GM18505 (cell line): ENCODE measurements at regions not wholly inside any gene's neighbourhood (a gene's known extent, or its start where the extent isn't known, plus 50 kb on each side); places are given as distances from the start of the nearest gene placed in this dataset.
A peak's percentile ranks its signal among the peaks of the same experiment; 100 is the strongest.

Source experiments
- ATAC-seq: cut with Tn5 transposase; IDR thresholded peaks from one replicate; pipeline ENCODE4 v1.9.1; 2021; ENCODE audit not compliant: unreplicated experiment
- POLR2A ChIP-seq: IDR thresholded peaks from 4 replicates; pipeline ENCODE4 v1.6.1; 2011; ENCODE audit warnings: borderline replicate concordance; ENCODE audit not compliant: insufficient read depth, insufficient read length; ENCODE audit errors: extremely low read depth

DNA sequence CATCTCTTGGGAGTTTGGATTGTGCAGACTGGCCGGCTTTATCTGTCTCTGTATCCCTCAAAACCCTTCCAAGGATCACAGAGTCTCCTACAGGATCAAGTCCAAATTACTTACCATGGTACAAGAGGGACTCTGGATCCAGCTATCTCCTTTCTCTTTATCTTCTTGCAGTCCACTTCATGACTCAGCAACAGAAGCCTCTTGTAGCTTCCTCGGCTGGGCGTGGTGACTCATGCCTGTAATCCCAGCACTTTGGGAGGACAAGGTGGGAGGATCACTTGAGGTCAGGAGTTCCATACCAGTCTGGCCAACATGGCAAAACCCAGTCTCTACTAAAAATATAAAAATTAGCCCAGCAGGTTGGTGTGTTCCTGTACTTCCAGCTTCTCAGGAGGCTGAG lies 189.7 kb downstream of the BCAT1 start:
- TF ChIP-seq POLR2A: no peak
- no peak for ATAC-seq

DNA sequence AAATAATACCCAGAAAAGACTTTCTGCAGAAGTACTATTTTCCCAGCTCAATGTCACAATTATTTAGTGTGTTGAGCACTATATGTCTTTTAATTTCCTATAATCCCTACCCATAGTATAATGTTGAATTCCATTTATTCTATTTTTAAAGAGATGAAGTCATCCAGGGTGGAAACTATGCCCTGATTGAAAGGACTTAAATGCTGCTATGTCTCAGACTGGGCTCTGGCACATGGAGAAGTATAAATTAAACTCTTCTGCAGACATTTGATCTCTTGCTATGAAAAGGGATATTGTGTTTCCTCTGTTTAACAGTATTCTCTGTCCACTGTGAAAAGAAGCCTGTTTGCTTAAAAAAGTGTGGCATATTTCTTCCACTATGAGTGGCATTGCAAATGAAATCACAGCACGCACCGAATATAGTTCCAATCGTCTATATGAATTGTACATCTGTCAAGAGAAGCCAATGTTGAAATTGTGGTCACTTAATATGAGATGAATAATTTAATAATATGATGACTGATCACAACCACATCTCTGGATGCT lies 192.3 kb downstream of the BCAT1 start:
- ATAC-seq: no peak
- no peak for TF ChIP-seq POLR2A

DNA sequence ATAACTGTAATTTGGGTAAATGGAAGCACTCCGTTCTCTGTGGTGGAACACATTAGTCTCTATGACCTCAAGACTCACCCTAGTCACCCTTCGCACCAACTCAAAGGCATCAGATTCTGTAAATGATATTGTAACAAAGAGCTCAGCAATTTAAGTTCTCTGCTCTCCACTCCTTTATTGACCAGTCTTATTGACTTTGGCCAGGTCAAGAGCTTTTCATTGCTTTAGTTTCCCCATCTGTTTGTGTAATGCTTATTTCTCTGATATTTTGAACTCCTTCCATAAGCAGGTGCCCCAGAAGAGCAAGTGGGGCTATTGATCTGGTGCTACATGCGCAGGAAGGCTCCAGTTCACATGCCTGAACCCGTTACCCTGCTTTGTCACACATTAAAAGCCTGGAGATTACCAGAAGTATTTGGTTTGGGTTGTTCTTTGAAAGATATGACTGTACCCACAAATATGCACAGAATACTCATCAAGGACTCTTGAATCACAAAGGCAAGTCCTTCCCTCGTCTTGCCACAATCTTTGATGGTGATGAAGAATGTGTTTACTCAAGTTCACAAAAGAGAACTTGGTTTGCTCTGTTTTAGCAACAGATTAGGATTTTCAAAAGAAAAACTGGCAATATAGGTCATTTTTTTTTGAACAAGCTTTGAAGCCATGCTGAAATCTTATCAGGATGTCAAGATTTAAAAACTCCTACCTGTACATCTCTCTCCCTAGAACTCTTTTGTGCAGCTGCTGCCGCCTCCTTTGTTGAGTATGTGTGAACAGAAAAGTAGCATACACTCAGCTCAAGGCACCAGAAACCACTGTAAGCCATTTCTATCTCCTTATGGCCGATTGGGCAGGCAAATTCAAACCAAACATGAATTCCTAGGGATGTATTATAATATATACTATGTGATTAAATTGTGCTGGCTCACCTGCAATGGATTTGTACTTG lies 193.9 kb downstream of the BCAT1 start:
- no peak for ATAC-seq
- TF ChIP-seq POLR2A: no peak

DNA sequence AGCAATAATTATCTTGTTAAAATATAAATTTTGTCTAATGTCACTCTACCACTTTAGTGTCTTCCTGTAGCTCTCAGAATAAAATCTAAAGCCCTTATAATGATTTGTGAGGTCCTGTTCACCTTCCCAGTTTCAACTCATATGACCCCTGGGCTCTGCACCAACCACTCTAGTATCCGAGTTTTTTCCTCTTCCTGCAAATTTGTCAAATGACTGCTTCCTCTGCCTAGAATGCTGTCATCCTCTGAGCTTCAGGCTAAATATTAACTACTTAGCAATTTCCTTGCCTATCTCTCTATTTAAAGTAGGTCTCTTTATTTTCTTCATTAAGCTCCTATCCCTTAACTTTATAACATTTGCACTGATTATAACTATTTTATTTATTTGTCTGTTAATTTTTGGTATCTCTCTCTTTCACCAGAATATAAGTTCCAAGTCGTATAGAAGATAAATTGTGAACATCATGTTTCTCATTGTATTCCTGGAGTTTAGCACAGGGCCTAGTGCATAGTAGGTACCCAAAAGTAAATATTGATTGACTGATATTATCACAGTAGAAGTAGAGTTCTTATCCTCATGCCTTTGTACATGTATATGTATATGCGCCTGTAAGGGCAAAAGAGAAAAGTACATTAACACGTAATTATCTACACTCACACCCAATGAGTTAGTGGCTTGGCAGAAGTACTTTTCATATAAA lies 196.0 kb downstream of the BCAT1 start:
- ATAC-seq: no peak
- TF ChIP-seq POLR2A: no peak

DNA sequence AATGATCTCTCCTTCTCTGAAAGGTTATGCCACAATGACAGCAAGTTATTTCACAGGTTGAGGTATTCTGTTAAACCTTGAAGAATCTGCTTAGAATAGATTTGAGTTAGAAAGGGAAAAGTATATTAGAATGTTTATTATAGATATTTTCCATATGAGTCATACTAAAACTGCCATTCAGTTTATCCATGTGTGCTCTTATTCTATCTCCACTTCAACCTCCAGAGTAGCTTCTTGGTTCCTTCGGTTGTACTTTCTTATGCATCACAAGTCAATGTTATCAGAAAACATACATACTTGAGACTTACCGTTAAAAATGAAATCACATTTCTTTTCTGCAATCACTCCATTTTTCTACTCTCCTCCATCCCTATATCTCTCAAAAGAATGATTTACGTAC lies 197.7 kb downstream of the BCAT1 start:
- no peak for ATAC-seq
- TF ChIP-seq POLR2A: no peak

DNA sequence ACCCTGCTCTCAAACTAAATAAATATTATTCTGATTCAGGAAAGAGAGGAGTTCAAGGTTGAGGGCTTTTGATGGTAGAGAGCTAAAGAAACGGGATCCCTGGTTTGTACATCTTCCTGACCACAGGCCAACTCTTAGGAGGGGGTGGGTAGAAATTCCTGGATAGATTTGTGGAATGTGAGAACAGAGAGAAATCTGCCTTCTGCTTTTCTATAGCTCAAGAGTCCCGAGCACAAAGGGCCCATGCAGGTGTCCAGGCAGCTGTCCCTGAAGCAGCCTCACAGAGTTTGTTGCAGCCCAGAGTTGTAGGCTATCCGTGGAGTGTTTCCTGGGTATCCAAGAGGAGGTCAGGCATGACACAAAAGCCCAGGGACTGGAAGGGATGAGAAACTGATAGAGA lies 198.6 kb downstream of the BCAT1 start:
- ATAC-seq: no peak
- no peak for TF ChIP-seq POLR2A

DNA sequence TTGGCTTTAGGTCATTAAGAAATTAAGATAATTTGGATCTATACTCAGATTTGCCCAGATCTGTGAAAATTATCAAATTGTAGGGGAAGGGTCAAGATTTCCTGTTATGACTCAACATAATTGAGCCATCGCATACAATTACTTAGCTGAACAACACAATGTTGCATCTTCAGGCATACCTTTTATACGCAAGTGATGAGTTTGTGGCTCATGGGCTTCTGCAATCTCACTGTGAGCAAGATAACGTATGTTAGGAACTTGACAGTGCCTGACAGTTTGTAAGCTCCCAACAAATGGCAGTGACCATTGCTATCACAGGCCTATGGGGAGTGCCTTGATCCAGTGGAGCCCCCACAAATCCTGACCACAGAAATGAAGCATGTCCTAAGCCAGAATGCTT lies 199.7 kb downstream of the BCAT1 start:
- no peak for ATAC-seq
- no peak for TF ChIP-seq POLR2A

DNA sequence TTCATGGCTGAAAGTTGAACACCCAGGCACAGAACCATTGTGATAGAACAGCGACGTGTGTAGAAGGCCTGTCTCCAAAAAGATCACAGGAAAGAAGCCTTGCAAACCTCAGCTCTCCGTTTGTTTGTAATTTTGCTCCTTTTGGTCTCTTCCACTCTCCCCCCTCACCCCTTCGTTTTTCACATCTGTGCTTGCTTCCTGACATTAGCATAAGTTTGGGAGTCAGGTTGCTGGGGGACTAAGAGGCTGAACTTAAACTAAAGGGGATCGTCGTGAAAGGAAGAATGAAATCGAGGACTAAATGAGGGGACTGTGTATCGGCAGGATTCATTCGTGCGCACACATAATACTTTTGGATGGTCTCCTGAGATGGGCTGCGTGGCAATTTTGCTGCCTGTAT lies 200.6 kb downstream of the BCAT1 start:
- no peak for TF ChIP-seq POLR2A
- ATAC-seq: no peak

DNA sequence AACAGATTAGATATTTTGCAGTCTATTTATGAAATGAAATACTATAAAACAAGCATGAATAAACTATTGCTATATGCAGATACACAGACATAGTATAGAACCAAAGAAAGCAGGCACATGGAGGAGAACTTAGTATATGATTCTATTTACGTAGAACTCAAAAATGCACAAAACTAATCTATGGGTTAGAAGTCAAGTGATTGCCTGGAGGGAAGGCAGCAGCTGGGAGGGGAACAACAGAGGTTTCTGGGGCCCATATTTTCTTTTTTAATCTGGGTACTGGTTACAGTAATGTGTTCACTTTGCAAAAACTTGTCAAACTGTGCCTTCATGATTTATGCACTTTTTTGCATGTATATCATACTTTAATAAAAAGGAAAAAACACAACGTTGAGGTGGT lies 202.0 kb downstream of the BCAT1 start:
- no peak for ATAC-seq

DNA sequence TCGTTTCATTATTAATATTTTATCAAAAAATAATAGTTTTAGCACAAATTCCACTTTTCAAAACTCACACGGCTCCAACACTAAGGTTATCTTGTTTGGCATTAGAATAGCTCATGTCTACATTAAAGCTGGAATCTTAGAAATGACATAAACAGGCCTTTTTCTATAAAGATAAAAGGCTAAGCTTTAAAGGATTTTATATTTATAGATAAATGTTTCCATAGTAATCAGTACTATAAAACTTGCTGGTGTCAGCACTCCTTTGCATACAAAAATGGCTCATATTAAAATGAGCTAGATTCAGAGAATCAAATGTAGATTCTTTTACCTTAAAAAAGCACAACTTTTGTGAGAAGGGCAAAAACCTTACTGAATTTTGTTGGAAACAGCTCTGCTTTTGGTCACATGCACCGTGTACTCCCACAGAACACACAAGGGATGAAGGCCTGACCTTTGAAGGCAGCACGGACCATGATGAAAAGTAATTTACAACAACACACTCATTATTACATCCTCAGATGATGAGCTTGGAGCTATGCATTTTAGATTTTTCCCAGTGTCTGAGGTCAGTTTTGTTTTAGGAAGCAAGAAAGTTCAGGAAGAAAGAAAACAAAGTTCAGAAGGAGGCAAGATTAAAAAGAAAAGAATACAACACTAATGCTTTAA lies 202.8 kb downstream of the BCAT1 start:
- no peak for ATAC-seq
- no peak for TF ChIP-seq POLR2A

More for the DNA sequence above, 202.0 kb downstream of the BCAT1 start:
- no peak for TF ChIP-seq POLR2A

DNA sequence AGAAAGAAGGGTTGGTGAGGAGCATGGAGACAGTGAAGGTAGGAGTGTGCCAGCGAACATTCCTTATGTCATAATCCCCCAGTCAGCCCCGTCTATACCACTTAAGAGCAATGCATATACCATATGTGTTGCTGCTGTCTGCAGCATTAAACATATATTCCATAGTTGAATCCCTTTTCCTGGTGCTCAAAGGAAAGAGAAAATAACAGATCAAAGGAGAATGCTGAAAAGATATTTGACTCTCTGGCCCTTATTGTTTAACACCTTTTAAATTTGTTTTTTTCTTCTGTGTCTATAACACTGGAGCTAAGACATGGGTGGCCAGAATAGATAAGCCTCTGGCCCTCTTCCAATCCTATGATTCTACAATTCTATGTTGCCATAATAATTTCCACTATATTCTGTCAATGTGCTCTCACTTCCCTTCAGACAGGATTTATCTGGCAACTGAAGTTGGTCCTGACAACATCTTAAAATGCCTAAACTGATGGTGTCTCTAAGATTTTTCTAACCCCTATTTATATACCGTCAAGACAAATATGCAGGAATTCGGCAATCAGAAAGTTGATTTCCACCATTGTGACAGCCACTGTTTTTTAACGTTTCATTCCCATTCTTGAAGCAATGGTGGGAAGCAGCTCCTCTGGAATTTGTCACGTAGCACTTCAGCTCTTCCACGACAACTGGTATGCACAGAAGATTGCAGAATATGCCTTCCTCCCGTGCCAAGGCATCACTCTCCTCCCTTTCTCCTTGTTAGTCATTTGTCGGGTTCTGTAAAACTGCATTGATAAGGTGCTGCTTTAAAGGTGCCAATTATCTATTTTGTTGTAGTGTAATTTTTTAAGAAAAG lies 204.7 kb downstream of the BCAT1 start:
- no peak for TF ChIP-seq POLR2A
- ATAC-seq: no peak

DNA sequence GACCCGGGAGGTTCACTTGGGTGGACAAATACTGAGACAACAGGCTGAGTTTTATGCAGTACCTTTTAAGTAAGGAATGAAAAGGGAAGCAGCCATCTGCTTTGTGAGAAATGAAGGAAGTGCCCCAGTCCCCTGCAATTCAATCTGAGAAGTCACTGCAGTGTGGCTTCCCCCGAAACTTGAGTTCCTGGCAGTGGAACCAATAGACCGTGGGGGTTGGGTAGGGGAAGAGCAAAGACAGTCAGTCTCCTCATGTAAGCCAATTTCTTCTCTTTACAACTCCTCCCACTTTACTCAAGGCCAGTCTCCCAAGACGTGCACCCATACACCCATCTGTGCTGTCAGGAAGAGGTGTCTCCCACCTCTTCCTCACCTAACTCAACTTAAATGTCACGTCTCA lies 206.5 kb downstream of the BCAT1 start:
- ATAC-seq: peak; percentile 94
- TF ChIP-seq POLR2A: no peak
